Mammary epithelial cell (primary cell): ENCODE measurements at regions not wholly inside any gene's neighbourhood (a gene's known extent, or its start where the extent isn't known, plus 50 kb on each side); places are given as distances from the start of the nearest gene placed in this dataset.

Experiments used
- CTCF ChIP-seq, 2 donors: IDR thresholded peaks in 1 of 2; conservative IDR thresholded peaks in 1 of 2; 2 replicates each; pipeline ENCODE4 v1.5.1; 2011 to 2012; ENCODE audit warnings: inconsistent platforms in 2 of 2, low read length in 2 of 2, mild to moderate bottlenecking in 2 of 2, control low read depth in 1 of 2, low read depth in 1 of 2; ENCODE audit not compliant: insufficient read depth in 1 of 2; ENCODE audit errors: extremely low read depth in 1 of 2
- EZH2 ChIP-seq: IDR thresholded peaks from 2 replicates; pipeline ENCODE4 v1.6.1; 2012; ENCODE audit warnings: low read length, inconsistent platforms, borderline replicate concordance

GRCh38 chr4:24319387-24319786 lies 265.0 kb downstream of the DHX15 start:
- TF ChIP-seq CTCF (conservative IDR thresholded peaks at IDR 0.05 in 1 of 2, IDR thresholded peaks at IDR 0.05 in 1 of 2; ENCODE audit: extremely low read depth in 1 of 2, insufficient read depth in 1 of 2, low read depth in 1 of 2, low read length in 2 of 2) (no peak), EZH2 (no peak)
